Endodermal cell (in vitro differentiated cells): ENCODE measurements at regions not wholly inside any gene's neighbourhood (a gene's known extent, or its start where the extent isn't known, plus 50 kb on each side); places are given as distances from the start of the nearest gene placed in this dataset.

ENCODE experiments used
- DNase-seq: peaks from one replicate; pipeline ENCODE4 v3.0.0-alpha.2; 2017
- H3K27ac ChIP-seq: 2 replicates; pipeline ENCODE4 v1.5.1; 2013; ENCODE audit warnings: mild to moderate bottlenecking, low read depth, low read length, moderate library complexity
- H3K27me3 ChIP-seq: 2 replicates; pipeline ENCODE4 v1.6.1; 2013; ENCODE audit warnings: mild to moderate bottlenecking, low read length, moderate library complexity; ENCODE audit not compliant: insufficient read depth, control insufficient read depth, poor library complexity, severe bottlenecking
- H3K36me3 ChIP-seq: 2 replicates; pipeline ENCODE4 v1.7.0; 2013; ENCODE audit warnings: mild to moderate bottlenecking, low read length, moderate library complexity; ENCODE audit not compliant: control insufficient read depth, insufficient read depth
- H3K4me1 ChIP-seq: one replicate; pipeline ENCODE4 v1.7.0; 2013; ENCODE audit warnings: low read length; ENCODE audit not compliant: control insufficient read depth, insufficient read depth
- H3K4me3 ChIP-seq: 2 replicates; pipeline ENCODE4 v1.5.1; 2013; ENCODE audit warnings: mild to moderate bottlenecking, low read length, moderate library complexity
- H3K9ac ChIP-seq: 2 replicates; pipeline ENCODE4 v1.6.1; 2013; ENCODE audit warnings: mild to moderate bottlenecking, low read length, moderate library complexity; ENCODE audit not compliant: poor library complexity, severe bottlenecking; ENCODE audit errors: extremely low read depth
- H3K9me3 ChIP-seq: 2 replicates; pipeline ENCODE4 v1.6.1; 2013; ENCODE audit warnings: mild to moderate bottlenecking, low read length, moderate library complexity; ENCODE audit not compliant: control insufficient read depth
- H3K27ac Mint-ChIP-seq: 2 replicates; pipeline ENCODE4 v1.8.0; 2020; ENCODE audit warnings: mixed read lengths
- H3K27me3 Mint-ChIP-seq: 2 replicates; pipeline ENCODE4 v1.8.0; 2021; ENCODE audit warnings: mild to moderate bottlenecking, mixed read lengths; ENCODE audit not compliant: insufficient read depth
- H3K36me3 Mint-ChIP-seq: 2 replicates; pipeline ENCODE4 v1.8.0; 2020; ENCODE audit warnings: low read depth, mixed read lengths
- H3K4me1 Mint-ChIP-seq: 2 replicates; pipeline ENCODE4 v1.8.0; 2020; ENCODE audit warnings: mixed read lengths
- H3K4me3 Mint-ChIP-seq: 2 replicates; pipeline ENCODE4 v1.8.0; 2020; ENCODE audit warnings: mild to moderate bottlenecking, moderate library complexity, mixed read lengths
- H3K9me3 Mint-ChIP-seq: 2 replicates; pipeline ENCODE4 v1.8.0; 2020; ENCODE audit warnings: mild to moderate bottlenecking, mixed read lengths
- WGBS, 2 experiments: methylation state at CpG; one replicate each; pipeline versions ENCODE4 v1.1.5 to v1.1.7; 2013; ENCODE audit warnings: missing lambda C conversion rate in 2 of 2, mixed read lengths in 1 of 2; ENCODE audit not compliant: insufficient coverage in 1 of 2, insufficient read length in 1 of 2; 5-methylcytosine and 5-hydroxymethylcytosine counted together
- TF ChIP-seq, protein P1 (sequence below): fragments of 200-600 bp; sonication (generic); conservative IDR thresholded peaks from 2 replicates; pipeline ENCODE4 v1.5.0; 2021; ENCODE audit warnings: antibody characterized with exemption, mild to moderate bottlenecking

DNA sequence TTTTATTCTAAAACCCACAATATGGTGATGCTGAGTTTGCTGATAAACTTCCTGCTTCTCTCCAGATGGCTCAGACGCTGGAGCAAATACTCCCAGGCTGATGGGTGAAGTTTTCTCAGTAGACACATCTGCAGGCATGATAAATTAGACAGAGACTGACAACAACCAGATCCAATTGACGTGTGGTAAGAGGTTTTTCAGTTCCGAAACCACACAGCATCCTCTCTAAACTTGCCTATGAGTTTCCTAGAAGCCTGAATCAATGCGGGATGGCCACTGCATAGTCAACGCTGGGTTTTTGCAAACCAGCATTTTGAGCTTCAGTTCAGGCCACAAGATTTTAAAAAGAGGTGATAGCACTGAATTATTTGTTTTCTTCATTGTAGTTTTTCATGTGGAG, 360.3 kb upstream of the ARRDC4 start:
- no peak overlapping the region for H3K9ac ChIP-seq
- H3K4me1 ChIP-seq, result peaks cover 6% of the 10 kb centered on the region
- WGBS, 2 experiments, result 90 to 96% methylated on average over 2 to 5 of the region's 5 CpGs
- H3K4me3 ChIP-seq, result no peak overlapping the region
- Mint-ChIP-seq H3K4me1 (peaks cover 13% of the 10 kb centered on the region), H3K27ac (no peak overlapping the region), H3K27me3 (no peaks in the 10 kb centered on the region), H3K9me3 (no peaks in the 10 kb centered on the region), H3K36me3 (no peaks in the 10 kb centered on the region), H3K4me3 (no peak overlapping the region)
- no peaks in the 10 kb centered on the region for H3K36me3 ChIP-seq
- TF ChIP-seq, protein P1, sequence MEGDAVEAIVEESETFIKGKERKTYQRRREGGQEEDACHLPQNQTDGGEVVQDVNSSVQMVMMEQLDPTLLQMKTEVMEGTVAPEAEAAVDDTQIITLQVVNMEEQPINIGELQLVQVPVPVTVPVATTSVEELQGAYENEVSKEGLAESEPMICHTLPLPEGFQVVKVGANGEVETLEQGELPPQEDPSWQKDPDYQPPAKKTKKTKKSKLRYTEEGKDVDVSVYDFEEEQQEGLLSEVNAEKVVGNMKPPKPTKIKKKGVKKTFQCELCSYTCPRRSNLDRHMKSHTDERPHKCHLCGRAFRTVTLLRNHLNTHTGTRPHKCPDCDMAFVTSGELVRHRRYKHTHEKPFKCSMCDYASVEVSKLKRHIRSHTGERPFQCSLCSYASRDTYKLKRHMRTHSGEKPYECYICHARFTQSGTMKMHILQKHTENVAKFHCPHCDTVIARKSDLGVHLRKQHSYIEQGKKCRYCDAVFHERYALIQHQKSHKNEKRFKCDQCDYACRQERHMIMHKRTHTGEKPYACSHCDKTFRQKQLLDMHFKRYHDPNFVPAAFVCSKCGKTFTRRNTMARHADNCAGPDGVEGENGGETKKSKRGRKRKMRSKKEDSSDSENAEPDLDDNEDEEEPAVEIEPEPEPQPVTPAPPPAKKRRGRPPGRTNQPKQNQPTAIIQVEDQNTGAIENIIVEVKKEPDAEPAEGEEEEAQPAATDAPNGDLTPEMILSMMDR, result no peak
- H3K9me3 ChIP-seq, result no peaks in the 10 kb centered on the region
- H3K27me3 ChIP-seq, result no peaks in the 10 kb centered on the region
- no peak for DNase-seq
- H3K27ac ChIP-seq, result no peak overlapping the region

DNA sequence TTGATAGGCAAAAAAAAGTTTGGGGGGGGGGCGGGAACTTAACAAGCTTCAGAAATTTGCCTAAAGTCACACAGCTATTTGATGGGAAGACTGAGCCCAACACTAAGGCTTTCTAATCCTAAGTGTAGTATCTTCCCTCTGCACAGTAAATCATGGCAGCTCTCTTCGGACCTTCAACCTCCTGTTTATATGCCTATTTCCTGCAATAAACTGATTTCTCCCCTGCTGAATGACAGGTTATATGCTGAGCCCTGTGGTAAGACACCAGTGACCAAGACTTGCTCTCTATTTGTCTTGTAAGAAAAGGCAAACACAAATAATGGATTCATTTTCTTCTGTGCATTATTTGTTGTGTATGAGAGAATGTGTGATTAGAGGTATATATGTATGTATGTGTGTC, 355.8 kb upstream of the ARRDC4 start:
- H3K27ac ChIP-seq, result no peak overlapping the region
- H3K9ac ChIP-seq, result no peak overlapping the region
- no peaks in the 10 kb centered on the region for H3K36me3 Mint-ChIP-seq
- no peak overlapping the region for H3K4me3 ChIP-seq
- H3K36me3 ChIP-seq, result no peaks in the 10 kb centered on the region
- H3K27me3 Mint-ChIP-seq, result no peaks in the 10 kb centered on the region
- TF ChIP-seq, protein P1, result no peak
- no peak for DNase-seq
- H3K9me3 ChIP-seq, result no peaks in the 10 kb centered on the region
- H3K4me1 ChIP-seq, result no peaks in the 10 kb centered on the region
- H3K4me1 Mint-ChIP-seq, result no peaks in the 10 kb centered on the region
- H3K4me3 Mint-ChIP-seq, result no peak overlapping the region
- H3K27me3 ChIP-seq, result no peaks in the 10 kb centered on the region
- 36 to 40% methylated on average over 2 of the region's 2 CpGs for WGBS, 2 experiments
- no peak overlapping the region for H3K27ac Mint-ChIP-seq
- no peaks in the 10 kb centered on the region for H3K9me3 Mint-ChIP-seq

DNA sequence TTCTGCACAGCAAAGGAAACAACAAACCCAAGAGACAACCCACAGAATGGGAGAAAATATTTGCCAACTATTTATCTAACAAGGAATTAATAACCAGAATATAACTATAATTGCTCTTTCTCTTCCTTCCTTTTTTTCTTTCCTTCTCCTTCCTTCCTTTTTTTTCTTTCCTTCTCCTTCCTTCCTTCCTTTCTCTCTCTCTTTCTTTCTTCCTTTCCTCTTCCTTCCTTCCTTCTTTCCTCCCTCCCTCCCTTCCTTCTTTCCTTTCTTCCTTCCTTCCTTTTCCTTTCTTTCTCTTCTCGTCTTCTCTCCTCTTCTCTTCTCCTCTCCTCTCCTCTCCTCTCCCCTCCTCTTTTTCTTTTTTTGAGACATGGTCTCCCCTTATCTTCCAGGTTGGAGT, 345.4 kb upstream of the ARRDC4 start:
- DNase-seq, result no peak
- no peak overlapping the region for H3K27ac Mint-ChIP-seq
- H3K9me3 ChIP-seq, result no peaks in the 10 kb centered on the region
- no peaks in the 10 kb centered on the region for H3K4me1 ChIP-seq
- no peaks in the 10 kb centered on the region for H3K27me3 ChIP-seq
- H3K9me3 Mint-ChIP-seq, result peaks cover 4% of the 10 kb centered on the region
- no peaks in the 10 kb centered on the region for H3K4me1 Mint-ChIP-seq
- peaks cover 6% of the 10 kb centered on the region for H3K27me3 Mint-ChIP-seq
- TF ChIP-seq, protein P1, result no peak
- no peak overlapping the region for H3K4me3 ChIP-seq
- no peak overlapping the region for H3K4me3 Mint-ChIP-seq
- WGBS, 2 experiments, result 84 to 100% methylated on average over 1 of the region's 1 CpG
- H3K36me3 ChIP-seq, result no peaks in the 10 kb centered on the region
- H3K27ac ChIP-seq, result no peak overlapping the region
- H3K9ac ChIP-seq, result no peak overlapping the region
- no peaks in the 10 kb centered on the region for H3K36me3 Mint-ChIP-seq
